HFFc6 (cell line): ENCODE measurements at regions not wholly inside any gene's neighbourhood (a gene's known extent, or its start where the extent isn't known, plus 50 kb on each side); places are given as distances from the start of the nearest gene placed in this dataset.

ENCODE experiments used
- DNase-seq: peaks from one replicate; pipeline ENCODE4 v3.0.0-alpha.2; 2018
- H3K27ac Mint-ChIP-seq: 2 replicates; pipeline ENCODE4 v1.8.0; 2020; ENCODE audit warnings: mild to moderate bottlenecking, mixed read lengths
- H3K27me3 Mint-ChIP-seq: 2 replicates; pipeline ENCODE4 v1.8.0; 2021; ENCODE audit warnings: mild to moderate bottlenecking, moderate library complexity, mixed read lengths; ENCODE audit not compliant: insufficient read depth
- H3K36me3 Mint-ChIP-seq: 2 replicates; pipeline ENCODE4 v1.8.0; 2021; ENCODE audit warnings: low read depth, mixed read lengths
- H3K4me1 Mint-ChIP-seq: 2 replicates; pipeline ENCODE4 v1.8.0; 2020; ENCODE audit warnings: low read depth, mixed read lengths
- H3K4me3 Mint-ChIP-seq: 2 replicates; pipeline ENCODE4 v1.8.0; 2020; ENCODE audit warnings: mild to moderate bottlenecking, moderate library complexity, mixed read lengths
- H3K9me3 Mint-ChIP-seq: 2 replicates; pipeline ENCODE4 v1.8.0; 2020; ENCODE audit warnings: mild to moderate bottlenecking, mixed read lengths
- CTCF ChIP-seq: fragments of 200-600 bp; sonication (generic); IDR thresholded peaks from 2 replicates; pipeline ENCODE4 v1.5.0; 2021; ENCODE audit warnings: antibody characterized with exemption, mild to moderate bottlenecking

GRCh38 chr13:83327091-83327490 lies 555.2 kb downstream of the SLITRK1 start:
- peak; percentile 7 for DNase-seq
- H3K4me1 Mint-ChIP-seq, result peaks cover 32% of the 10 kb centered on the region
- no peak for TF ChIP-seq CTCF
- no peak overlapping the region for H3K4me3 Mint-ChIP-seq
- peak overlapping the region; percentile 51; the same call in 1 of the 2 replicates for H3K27ac Mint-ChIP-seq
- H3K27me3 Mint-ChIP-seq, result no peaks in the 10 kb centered on the region; the same call in 1 of the 2 replicates
- peaks cover 37% of the 10 kb centered on the region for H3K36me3 Mint-ChIP-seq
- H3K9me3 Mint-ChIP-seq, result peaks cover 7% of the 10 kb centered on the region; the same call in 1 of the 2 replicates

- Mint-ChIP-seq H3K4me3 (no peak overlapping the region; the same call in 1 of the 2 replicates), H3K4me1 (peaks cover 32% of the 10 kb centered on the region), H3K27me3 (no peaks in the 10 kb centered on the region; the same call in 1 of the 2 replicates), H3K9me3 (peaks cover 7% of the 10 kb centered on the region; the same call in 1 of the 2 replicates), H3K36me3 (peaks cover 30% of the 10 kb centered on the region), H3K27ac (peak overlapping the region; percentile 75)
- TF ChIP-seq CTCF, result no peak
- peak; percentile 77 for DNase-seq
Measured at GRCh38 chr13:83325125-83325853, 557.0 kb downstream of the SLITRK1 start.

- Mint-ChIP-seq H3K9me3 (no peaks in the 10 kb centered on the region), H3K27ac (no peak overlapping the region), H3K4me3 (no peak overlapping the region), H3K36me3 (no peaks in the 10 kb centered on the region), H3K4me1 (peaks cover 17% of the 10 kb centered on the region), H3K27me3 (no peaks in the 10 kb centered on the region)
- no peak for TF ChIP-seq CTCF
- no peak for DNase-seq
Measured at GRCh38 chr13:83311886-83312577, 570.2 kb downstream of the SLITRK1 start.

GRCh38 chr13:83298617-83299016 lies 583.7 kb downstream of the SLITRK1 start:
- Mint-ChIP-seq H3K9me3 (peaks cover 11% of the 10 kb centered on the region), H3K36me3 (peaks cover 13% of the 10 kb centered on the region), H3K4me3 (no peak overlapping the region), H3K27me3 (no peaks in the 10 kb centered on the region), H3K27ac (peak overlapping the region; percentile 42), H3K4me1 (peaks cover 54% of the 10 kb centered on the region)
- peak; percentile 5 for DNase-seq
- TF ChIP-seq CTCF, result no peak

GRCh38 chr13:83297586-83298290 lies 584.5 kb downstream of the SLITRK1 start:
- H3K36me3 Mint-ChIP-seq, result peaks cover 19% of the 10 kb centered on the region
- TF ChIP-seq CTCF, result no peak
- no peaks in the 10 kb centered on the region for H3K27me3 Mint-ChIP-seq
- peak overlapping the region; percentile 17; the same call in 1 of the 2 replicates for H3K4me3 Mint-ChIP-seq
- peaks cover 54% of the 10 kb centered on the region for H3K4me1 Mint-ChIP-seq
- no peak for DNase-seq
- H3K9me3 Mint-ChIP-seq, result peaks cover 11% of the 10 kb centered on the region
- peak overlapping the region; percentile 42 for H3K27ac Mint-ChIP-seq
